HUES48 (cell line): ENCODE measurements at regions not wholly inside any gene's neighbourhood (a gene's known extent, or its start where the extent isn't known, plus 50 kb on each side); places are given as distances from the start of the nearest gene placed in this dataset.

ENCODE experiments used
- H3K27ac ChIP-seq: one replicate; pipeline ENCODE4 v1.7.0; 2013; ENCODE audit warnings: low read depth, low read length, inconsistent platforms
- H3K27me3 ChIP-seq: 2 replicates; pipeline ENCODE4 v1.6.1; 2013; ENCODE audit warnings: mild to moderate bottlenecking, low read length; ENCODE audit not compliant: control insufficient read depth, insufficient read depth
- H3K36me3 ChIP-seq: 2 replicates; pipeline ENCODE4 v1.6.1; 2013; ENCODE audit warnings: low read length; ENCODE audit not compliant: control insufficient read depth, insufficient read depth
- H3K4me1 ChIP-seq: 2 replicates; pipeline ENCODE4 v1.6.1; 2013; ENCODE audit warnings: mild to moderate bottlenecking, low read length; ENCODE audit not compliant: control insufficient read depth, insufficient read depth
- H3K4me3 ChIP-seq: 2 replicates; pipeline ENCODE4 v1.5.1; 2013; ENCODE audit warnings: mild to moderate bottlenecking, low read depth, low read length
- H3K9ac ChIP-seq: 2 replicates; pipeline ENCODE4 v1.6.1; 2013; ENCODE audit warnings: mild to moderate bottlenecking, low read depth, low read length, moderate library complexity
- H3K9me3 ChIP-seq: 2 replicates; pipeline ENCODE4 v1.6.1; 2013; ENCODE audit warnings: low read length; ENCODE audit not compliant: control insufficient read depth, insufficient read depth

- H3K27ac ChIP-seq = no peak overlapping the region
- no peaks in the 10 kb centered on the region for H3K9me3 ChIP-seq
- H3K9ac ChIP-seq = no peak overlapping the region
- no peaks in the 10 kb centered on the region for H3K27me3 ChIP-seq
- no peaks in the 10 kb centered on the region for H3K36me3 ChIP-seq
- no peak overlapping the region for H3K4me3 ChIP-seq
- H3K4me1 ChIP-seq = peaks cover 8% of the 10 kb centered on the region
Measured at GRCh38 chr5:43997647-43998272, 391.5 kb downstream of the FGF10 start.

DNA sequence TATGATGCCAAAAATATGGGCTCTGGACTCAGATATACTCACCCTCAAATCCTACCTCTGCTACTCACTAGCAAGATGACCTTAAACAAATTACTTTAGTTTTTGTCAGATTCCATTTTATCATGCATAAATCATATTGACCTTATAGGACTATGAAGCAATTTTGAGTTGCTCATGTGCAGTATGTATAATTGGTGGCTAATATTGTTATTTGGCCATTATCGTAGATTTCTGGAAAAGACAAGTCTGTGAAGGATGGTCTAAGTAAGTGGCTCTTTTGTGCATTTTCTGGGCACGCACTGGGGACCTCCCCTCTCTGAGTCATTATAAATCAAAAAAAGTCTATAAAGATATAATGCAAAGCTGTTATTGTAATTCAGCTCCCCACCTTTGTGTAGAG is 393.0 kb downstream of the FGF10 start:
- Histone ChIP-seq H3K36me3 (no peaks in the 10 kb centered on the region), H3K4me1 (peaks cover 8% of the 10 kb centered on the region), H3K27ac (no peak overlapping the region), H3K9ac (no peak overlapping the region), H3K4me3 (no peak overlapping the region), H3K27me3 (no peaks in the 10 kb centered on the region), H3K9me3 (no peaks in the 10 kb centered on the region)

DNA sequence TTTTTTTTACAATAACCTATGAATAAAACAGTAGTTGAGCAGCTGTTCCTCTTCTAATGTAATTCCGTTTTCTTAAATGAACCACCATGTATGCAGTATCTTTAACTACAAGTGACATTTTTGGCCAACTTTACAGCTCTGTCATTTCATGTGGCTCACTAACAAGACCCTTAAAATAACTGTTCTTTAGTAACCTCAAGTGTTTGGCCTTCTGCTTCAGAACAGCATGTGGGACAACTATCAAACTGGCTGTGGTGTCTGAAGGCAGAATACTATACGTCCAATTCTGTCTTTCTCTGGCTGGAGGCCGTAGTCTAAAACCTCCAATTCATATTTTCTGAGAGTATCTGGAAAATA is 391.4 kb downstream of the NNT start:
- Histone ChIP-seq H3K27me3 (no peaks in the 10 kb centered on the region), H3K36me3 (no peaks in the 10 kb centered on the region), H3K4me3 (no peak overlapping the region), H3K4me1 (peaks cover 8% of the 10 kb centered on the region), H3K9me3 (no peaks in the 10 kb centered on the region), H3K9ac (no peak overlapping the region), H3K27ac (no peak overlapping the region)

DNA sequence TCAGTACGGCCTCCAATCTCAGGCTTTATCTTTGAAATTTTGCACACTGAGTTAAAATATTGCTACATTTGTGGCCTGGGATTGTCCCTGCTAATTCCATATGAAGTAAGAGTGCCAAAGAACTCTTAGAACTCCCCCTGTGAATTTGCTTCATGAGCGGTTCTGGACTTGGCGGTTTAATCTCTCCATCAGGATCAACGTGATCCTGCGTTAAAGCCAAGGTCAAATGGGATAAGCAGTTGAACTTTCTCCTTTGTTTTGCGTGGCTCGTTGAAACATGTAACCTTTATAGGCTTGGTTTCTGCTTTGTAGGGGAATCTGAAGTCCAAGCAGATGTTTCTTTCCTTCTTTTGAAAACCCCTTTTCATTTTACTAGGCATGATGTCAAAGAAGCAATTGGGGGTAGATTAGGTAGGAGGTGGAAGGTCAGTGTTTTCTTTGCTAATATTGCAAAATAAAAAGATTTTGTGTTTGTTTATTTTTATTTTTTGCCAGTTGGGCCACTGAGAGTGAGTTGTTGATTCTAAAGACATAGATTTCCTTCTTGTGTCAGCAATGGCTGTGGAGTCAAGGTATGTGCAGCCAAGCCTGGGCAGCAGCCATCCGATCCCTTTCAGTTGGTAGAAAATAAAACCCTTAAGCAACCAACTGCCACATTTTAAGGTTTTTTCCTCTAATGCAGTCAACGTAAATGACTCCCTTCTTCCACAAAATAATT is 390.8 kb downstream of the NNT start:
- Histone ChIP-seq H3K4me3 (no peak overlapping the region), H3K27me3 (no peaks in the 10 kb centered on the region), H3K9ac (no peak overlapping the region), H3K27ac (no peak overlapping the region), H3K4me1 (peaks cover 8% of the 10 kb centered on the region), H3K9me3 (no peaks in the 10 kb centered on the region), H3K36me3 (no peaks in the 10 kb centered on the region)

DNA sequence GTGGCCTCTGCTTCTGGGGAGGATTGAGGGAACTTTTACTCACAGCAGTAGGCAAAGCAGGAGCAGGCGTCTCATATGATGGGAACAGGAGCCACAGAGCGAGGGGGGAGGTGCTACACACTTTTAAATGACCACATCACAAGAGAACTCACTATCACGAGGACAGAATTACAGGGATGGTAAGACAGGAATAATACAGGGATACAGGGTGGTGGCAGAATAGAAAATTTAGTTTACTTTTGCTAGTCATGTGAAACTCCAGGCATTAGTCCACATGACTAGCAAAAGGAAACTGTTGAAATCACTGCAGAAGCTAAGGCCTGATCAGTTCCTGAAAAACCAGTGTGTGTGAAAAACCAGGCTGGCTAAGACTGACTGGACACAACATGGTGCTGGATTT is 382.4 kb downstream of the NNT start:
- Histone ChIP-seq H3K36me3 (no peaks in the 10 kb centered on the region), H3K9ac (no peak overlapping the region), H3K27me3 (no peaks in the 10 kb centered on the region), H3K27ac (no peak overlapping the region), H3K4me3 (no peak overlapping the region), H3K9me3 (no peaks in the 10 kb centered on the region), H3K4me1 (no peaks in the 10 kb centered on the region)

DNA sequence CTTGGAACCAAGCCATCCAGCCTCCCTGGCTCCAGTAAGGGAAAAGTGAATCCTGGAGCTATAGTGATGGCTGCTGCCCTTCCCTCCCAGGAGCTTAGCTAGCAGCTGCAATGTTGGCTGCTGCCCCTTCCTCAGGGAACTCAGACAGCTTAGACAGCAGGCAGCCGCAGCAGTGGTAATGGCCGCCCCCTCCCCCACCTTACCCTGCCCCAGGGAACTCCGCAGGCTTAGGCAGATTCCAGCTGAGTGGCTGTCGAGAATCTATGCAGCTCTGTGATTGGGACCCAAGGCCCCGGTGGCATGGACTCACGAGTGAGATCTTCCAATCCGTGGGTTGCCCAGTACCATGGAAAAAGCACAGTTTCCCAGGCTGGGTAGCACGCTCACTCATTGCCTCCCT is 378.6 kb downstream of the NNT start:
- Histone ChIP-seq H3K27ac (no peak overlapping the region), H3K9me3 (no peaks in the 10 kb centered on the region), H3K4me1 (no peaks in the 10 kb centered on the region), H3K9ac (no peak overlapping the region), H3K4me3 (no peak overlapping the region), H3K27me3 (no peaks in the 10 kb centered on the region), H3K36me3 (no peaks in the 10 kb centered on the region)

DNA sequence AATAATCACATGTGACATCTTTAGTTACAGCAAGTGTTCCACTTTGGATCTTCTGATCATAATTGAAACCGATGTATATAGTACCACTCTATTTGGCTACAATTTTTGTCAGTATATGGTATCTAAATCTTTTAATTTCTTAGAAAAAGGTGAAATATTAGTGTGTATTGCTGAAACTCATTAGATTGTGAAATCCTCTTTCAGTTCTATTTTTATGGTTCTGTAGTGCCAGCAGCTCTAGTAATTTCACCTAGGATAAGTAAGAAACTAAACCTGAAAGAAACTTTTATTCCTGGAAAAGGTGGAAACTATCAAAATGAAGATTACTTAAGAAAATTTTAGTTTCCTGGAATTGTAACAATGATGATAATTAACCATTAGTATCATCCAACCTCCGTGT is 370.9 kb downstream of the NNT start:
- no peak overlapping the region for H3K4me3 ChIP-seq
- no peaks in the 10 kb centered on the region for H3K36me3 ChIP-seq
- H3K27me3 ChIP-seq = no peaks in the 10 kb centered on the region
- H3K4me1 ChIP-seq = no peaks in the 10 kb centered on the region
- H3K9ac ChIP-seq = no peak overlapping the region
- no peaks in the 10 kb centered on the region for H3K9me3 ChIP-seq
- H3K27ac ChIP-seq = no peak overlapping the region

- Histone ChIP-seq H3K27me3 (no peaks in the 10 kb centered on the region), H3K4me3 (no peak overlapping the region), H3K4me1 (no peaks in the 10 kb centered on the region), H3K27ac (no peak overlapping the region), H3K9me3 (no peaks in the 10 kb centered on the region), H3K36me3 (no peaks in the 10 kb centered on the region), H3K9ac (no peak overlapping the region)
Measured at GRCh38 chr5:43973318-43973717, 370.3 kb downstream of the NNT start.

DNA sequence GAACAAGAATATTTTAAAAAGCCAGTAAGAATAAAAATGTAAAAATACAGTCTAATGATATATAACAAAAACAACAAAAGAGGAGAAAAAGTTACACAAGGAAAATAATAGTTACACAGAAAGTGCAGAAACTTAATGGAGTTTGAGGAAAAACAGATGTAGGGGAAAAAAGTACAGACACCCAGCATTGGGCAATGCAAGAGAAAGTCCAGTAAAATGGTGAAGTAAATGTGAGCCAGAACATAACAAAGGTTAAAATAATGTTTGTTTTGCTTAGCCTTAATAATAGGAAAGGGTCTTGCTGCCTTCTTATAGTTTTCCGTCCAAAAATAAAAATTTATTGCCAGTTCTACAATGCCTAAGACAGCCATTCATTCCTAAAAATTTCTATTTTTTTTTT is 364.2 kb downstream of the NNT start:
- Histone ChIP-seq H3K4me1 (no peaks in the 10 kb centered on the region), H3K27ac (no peak overlapping the region), H3K27me3 (no peaks in the 10 kb centered on the region), H3K9me3 (peaks cover 3% of the 10 kb centered on the region; the same call in 1 of the 2 replicates), H3K9ac (no peak overlapping the region), H3K4me3 (no peak overlapping the region), H3K36me3 (no peaks in the 10 kb centered on the region)

DNA sequence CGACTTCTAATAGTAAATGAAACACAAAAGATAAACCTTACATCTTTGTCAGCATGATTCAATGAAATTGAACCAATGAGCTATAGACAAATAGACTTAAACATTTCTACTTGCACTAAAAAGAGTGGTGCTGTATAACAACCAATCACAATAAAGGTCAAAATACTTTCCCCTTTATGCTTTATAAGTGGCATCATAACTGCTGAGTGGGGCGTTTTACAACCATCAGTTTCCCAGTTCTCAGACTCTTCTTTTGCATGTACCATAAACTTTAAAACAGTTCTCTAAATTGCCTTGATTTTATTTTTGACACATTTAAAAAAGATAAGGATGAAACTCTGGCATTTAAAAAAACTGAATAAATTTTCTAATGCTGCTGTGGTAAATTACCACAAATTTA is 356.2 kb downstream of the NNT start:
- H3K9ac ChIP-seq = no peak overlapping the region
- no peak overlapping the region for H3K4me3 ChIP-seq
- no peaks in the 10 kb centered on the region for H3K4me1 ChIP-seq
- no peaks in the 10 kb centered on the region for H3K36me3 ChIP-seq
- H3K27ac ChIP-seq = no peak overlapping the region
- H3K9me3 ChIP-seq = peaks cover 3% of the 10 kb centered on the region; the same call in 1 of the 2 replicates
- no peaks in the 10 kb centered on the region for H3K27me3 ChIP-seq

GRCh38 chr5:43947935-43948334 is 345.0 kb downstream of the NNT start:
- H3K27me3 ChIP-seq = no peaks in the 10 kb centered on the region
- H3K9me3 ChIP-seq = peaks cover 26% of the 10 kb centered on the region; the same call in 1 of the 2 replicates
- no peak overlapping the region for H3K9ac ChIP-seq
- H3K4me1 ChIP-seq = no peaks in the 10 kb centered on the region
- H3K4me3 ChIP-seq = no peak overlapping the region
- no peak overlapping the region for H3K27ac ChIP-seq
- no peaks in the 10 kb centered on the region for H3K36me3 ChIP-seq
